Jurkat, Clone E6-1 (cell line): ENCODE measurements at regions not wholly inside any gene's neighbourhood (a gene's known extent, or its start where the extent isn't known, plus 50 kb on each side); places are given as distances from the start of the nearest gene placed in this dataset.

Experiments used
- DNase-seq: peaks from one replicate; pipeline ENCODE4 v3.0.0-alpha.2; 2011; ENCODE audit warnings: low read depth, low spot score
- H3K4me3 ChIP-seq: 2 replicates; pipeline ENCODE4 v1.5.1; 2011; ENCODE audit warnings: mild to moderate bottlenecking, low read length, control low read depth, moderate library complexity

- DNase-seq = no peak
- H3K4me3 ChIP-seq = no peak overlapping the region
These were observed 52.5 kb upstream of the NEDD4L start for GRCh38 chr18:57991552-57991951.

GRCh38 chr18:57989536-57989935 lies 54.5 kb upstream of the NEDD4L start:
- H3K4me3 ChIP-seq = no peak overlapping the region
- no peak for DNase-seq

GRCh38 chr18:57984490-57985115 lies 59.4 kb upstream of the NEDD4L start:
- no peak overlapping the region for H3K4me3 ChIP-seq
- no peak for DNase-seq

- DNase-seq = no peak
- H3K4me3 ChIP-seq = no peak overlapping the region
These were observed 60.1 kb upstream of the NEDD4L start for GRCh38 chr18:57983965-57984364.

GRCh38 chr18:57983472-57983871 lies 60.6 kb upstream of the NEDD4L start:
- no peak for DNase-seq
- no peak overlapping the region for H3K4me3 ChIP-seq

GRCh38 chr18:57982372-57983021 lies 61.5 kb upstream of the NEDD4L start:
- DNase-seq = no peak
- no peak overlapping the region for H3K4me3 ChIP-seq

- no peak overlapping the region for H3K4me3 ChIP-seq
- DNase-seq = no peak
These were observed 62.6 kb upstream of the NEDD4L start for GRCh38 chr18:57981308-57982028.

GRCh38 chr18:57980573-57981307 lies 63.3 kb upstream of the NEDD4L start:
- H3K4me3 ChIP-seq = no peak overlapping the region
- DNase-seq = no peak

GRCh38 chr18:57976230-57976773 lies 67.7 kb upstream of the NEDD4L start:
- no peak for DNase-seq
- H3K4me3 ChIP-seq = no peak overlapping the region

- no peak overlapping the region for H3K4me3 ChIP-seq
- DNase-seq = no peak
These were observed 68.2 kb upstream of the NEDD4L start for GRCh38 chr18:57975805-57976204.

GRCh38 chr18:57974585-57975265 lies 69.3 kb upstream of the NEDD4L start:
- DNase-seq = no peak

GRCh38 chr18:57973889-57974288 lies 70.1 kb upstream of the NEDD4L start:
- DNase-seq = no peak
- no peak overlapping the region for H3K4me3 ChIP-seq

More at GRCh38 chr18:57974585-57975265, 69.3 kb upstream of the NEDD4L start:
- no peak overlapping the region for H3K4me3 ChIP-seq

- no peak for DNase-seq
- H3K4me3 ChIP-seq = no peak overlapping the region
These were observed 73.5 kb upstream of the NEDD4L start for GRCh38 chr18:57970356-57971095.

GRCh38 chr18:57969824-57970223 lies 74.2 kb upstream of the NEDD4L start:
- DNase-seq = no peak

GRCh38 chr18:57965246-57965645 lies 78.8 kb upstream of the NEDD4L start:
- no peak for DNase-seq

More at GRCh38 chr18:57969824-57970223, 74.2 kb upstream of the NEDD4L start:
- H3K4me3 ChIP-seq = no peak overlapping the region

GRCh38 chr18:57961876-57962505 lies 82.0 kb upstream of the NEDD4L start:
- no peak overlapping the region for H3K4me3 ChIP-seq
- DNase-seq = no peak

More at GRCh38 chr18:57965246-57965645, 78.8 kb upstream of the NEDD4L start:
- no peak overlapping the region for H3K4me3 ChIP-seq

- no peak overlapping the region for H3K4me3 ChIP-seq
- no peak for DNase-seq
These were observed 82.6 kb upstream of the NEDD4L start for GRCh38 chr18:57961411-57961810.

- no peak overlapping the region for H3K4me3 ChIP-seq
- DNase-seq = peak; percentile 21
These were observed 84.7 kb upstream of the NEDD4L start for GRCh38 chr18:57959278-57959677.
